ENCODE measurements at regions not wholly inside any gene's neighbourhood (a gene's known extent, or its start where the extent isn't known, plus 50 kb on each side); places are given as distances from the start of the nearest gene placed in this dataset.

- TF ChIP-seq CTCF (IDR thresholded peaks at IDR 0.05) (no peak), POLR2A (IDR thresholded peaks at IDR 0.05) (no peak)
Measured at GRCh38 chr9:82474235-82474634, 485.7 kb downstream of the SPATA31D1 start.

Data from esophagus squamous epithelium (tissue), 4 donors.